ENCODE measurements at regions not wholly inside any gene's neighbourhood (a gene's known extent, or its start where the extent isn't known, plus 50 kb on each side); places are given as distances from the start of the nearest gene placed in this dataset.

- Histone ChIP-seq H3K27me3 (replicated peaks; ENCODE audit: insufficient read depth) (no peaks in the 10 kb centered on the region), H3K9me3 (no peaks in the 10 kb centered on the region), H3K4me1 (replicated peaks) (no peaks in the 10 kb centered on the region), H3K36me3 (no peaks in the 10 kb centered on the region), H3K4me3 (no peak overlapping the region), H3K27ac (no peak overlapping the region)
- WGBS, result 41% methylated on average over 1 of the region's 1 CpG
- DNase-seq (ENCODE audit: low spot score), result no peak
- intact Hi-C loops (cut with DNase I), result no loop called here
- TF ChIP-seq, protein P1, sequence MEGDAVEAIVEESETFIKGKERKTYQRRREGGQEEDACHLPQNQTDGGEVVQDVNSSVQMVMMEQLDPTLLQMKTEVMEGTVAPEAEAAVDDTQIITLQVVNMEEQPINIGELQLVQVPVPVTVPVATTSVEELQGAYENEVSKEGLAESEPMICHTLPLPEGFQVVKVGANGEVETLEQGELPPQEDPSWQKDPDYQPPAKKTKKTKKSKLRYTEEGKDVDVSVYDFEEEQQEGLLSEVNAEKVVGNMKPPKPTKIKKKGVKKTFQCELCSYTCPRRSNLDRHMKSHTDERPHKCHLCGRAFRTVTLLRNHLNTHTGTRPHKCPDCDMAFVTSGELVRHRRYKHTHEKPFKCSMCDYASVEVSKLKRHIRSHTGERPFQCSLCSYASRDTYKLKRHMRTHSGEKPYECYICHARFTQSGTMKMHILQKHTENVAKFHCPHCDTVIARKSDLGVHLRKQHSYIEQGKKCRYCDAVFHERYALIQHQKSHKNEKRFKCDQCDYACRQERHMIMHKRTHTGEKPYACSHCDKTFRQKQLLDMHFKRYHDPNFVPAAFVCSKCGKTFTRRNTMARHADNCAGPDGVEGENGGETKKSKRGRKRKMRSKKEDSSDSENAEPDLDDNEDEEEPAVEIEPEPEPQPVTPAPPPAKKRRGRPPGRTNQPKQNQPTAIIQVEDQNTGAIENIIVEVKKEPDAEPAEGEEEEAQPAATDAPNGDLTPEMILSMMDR (IDR thresholded peaks at IDR 0.05), result no peak
- TF ChIP-seq POLR2AphosphoS5 (IDR thresholded peaks at IDR 0.05), result no peak
- TF ChIP-seq POLR2A (IDR thresholded peaks at IDR 0.05), result no peak
Measured at GRCh38 chr6:71043902-71044301, 87.0 kb upstream of the B3GAT2 start.

GRCh38 chr6:71044753-71045152 lies 87.9 kb upstream of the B3GAT2 start:
- H3K9me3 ChIP-seq, result no peaks in the 10 kb centered on the region
- no peak for DNase-seq (ENCODE audit: low spot score)
- no peak overlapping the region for H3K27ac ChIP-seq
- TF ChIP-seq POLR2AphosphoS5 (IDR thresholded peaks at IDR 0.05), result no peak
- no peak for TF ChIP-seq POLR2A (IDR thresholded peaks at IDR 0.05)
- TF ChIP-seq, protein P1 (IDR thresholded peaks at IDR 0.05), result no peak
- intact Hi-C loops (cut with DNase I), result no loop called here
- H3K36me3 ChIP-seq, result no peaks in the 10 kb centered on the region
- no peaks in the 10 kb centered on the region for H3K27me3 ChIP-seq (replicated peaks; ENCODE audit: insufficient read depth)
- WGBS, result 83% methylated on average over 1 of the region's 1 CpG
- no peaks in the 10 kb centered on the region for H3K4me1 ChIP-seq (replicated peaks)
- no peak overlapping the region for H3K4me3 ChIP-seq

DNA sequence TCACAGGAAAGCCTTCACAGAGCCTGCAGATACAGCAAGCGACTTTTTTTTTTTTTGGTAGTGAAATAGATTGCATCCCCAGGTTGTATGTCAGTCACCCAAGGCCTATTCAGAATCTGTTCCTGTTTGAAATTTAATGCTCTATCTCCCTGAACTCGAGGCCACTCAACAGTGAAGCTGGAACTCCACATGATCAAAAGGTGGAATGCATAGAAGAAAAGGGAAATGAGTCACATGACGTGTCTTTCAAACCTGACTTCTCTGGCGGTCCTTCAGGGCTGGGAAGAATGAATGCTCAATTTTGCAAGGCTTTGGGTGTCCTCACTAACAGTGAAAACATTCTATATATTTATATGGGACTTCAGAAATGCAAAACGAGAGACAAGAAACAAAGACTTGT lies 88.4 kb upstream of the B3GAT2 start:
- H3K4me1 ChIP-seq (replicated peaks), result no peaks in the 10 kb centered on the region
- TF ChIP-seq, protein P1 (IDR thresholded peaks at IDR 0.05), result no peak
- TF ChIP-seq POLR2A (IDR thresholded peaks at IDR 0.05), result no peak
- TF ChIP-seq POLR2AphosphoS5 (IDR thresholded peaks at IDR 0.05), result no peak
- WGBS, result 76% methylated on average over 5 of the region's 5 CpGs
- H3K36me3 ChIP-seq, result no peaks in the 10 kb centered on the region
- intact Hi-C loops (cut with DNase I), result no loop called here
- no peak for DNase-seq (ENCODE audit: low spot score)
- H3K9me3 ChIP-seq, result no peaks in the 10 kb centered on the region
- H3K27ac ChIP-seq, result no peak overlapping the region
- no peaks in the 10 kb centered on the region for H3K27me3 ChIP-seq (replicated peaks; ENCODE audit: insufficient read depth)
- no peak overlapping the region for H3K4me3 ChIP-seq

- 89% methylated on average over 4 of the region's 4 CpGs for WGBS
- DNase-seq (ENCODE audit: low spot score), result no peak
- Histone ChIP-seq H3K27ac (no peak overlapping the region), H3K4me3 (no peak overlapping the region), H3K9me3 (no peaks in the 10 kb centered on the region), H3K36me3 (no peaks in the 10 kb centered on the region), H3K27me3 (replicated peaks; ENCODE audit: insufficient read depth) (no peaks in the 10 kb centered on the region), H3K4me1 (replicated peaks) (no peaks in the 10 kb centered on the region)
- TF ChIP-seq, protein P1 (IDR thresholded peaks at IDR 0.05), result no peak
- TF ChIP-seq POLR2A (IDR thresholded peaks at IDR 0.05) (no peak), POLR2AphosphoS5 (IDR thresholded peaks at IDR 0.05) (no peak)
- intact Hi-C loops (cut with DNase I), result no loop called here
Measured at GRCh38 chr6:71047417-71047816, 90.6 kb upstream of the B3GAT2 start.

- no peaks in the 10 kb centered on the region for H3K4me1 ChIP-seq (replicated peaks)
- H3K36me3 ChIP-seq, result no peaks in the 10 kb centered on the region
- 69% methylated on average over 4 of the region's 4 CpGs for WGBS
- no peak for DNase-seq (ENCODE audit: low spot score)
- intact Hi-C loops (cut with DNase I), result no loop called here
- no peak for TF ChIP-seq POLR2A (IDR thresholded peaks at IDR 0.05)
- no peak for TF ChIP-seq POLR2AphosphoS5 (IDR thresholded peaks at IDR 0.05)
- H3K27me3 ChIP-seq (replicated peaks; ENCODE audit: insufficient read depth), result no peaks in the 10 kb centered on the region
- H3K4me3 ChIP-seq, result no peak overlapping the region
- H3K9me3 ChIP-seq, result no peaks in the 10 kb centered on the region
- no peak overlapping the region for H3K27ac ChIP-seq
Measured at GRCh38 chr6:71048320-71049164, 91.7 kb upstream of the B3GAT2 start.

All from prostate gland (tissue), 2 donors.